ENCODE measurements at regions not wholly inside any gene's neighbourhood (a gene's known extent, or its start where the extent isn't known, plus 50 kb on each side); places are given as distances from the start of the nearest gene placed in this dataset.

GRCh38 chr16:51759999-51760398 lies 608.9 kb upstream of the SALL1 start:
- H3K27ac Mint-ChIP-seq, result no peak overlapping the region
- no peaks in the 10 kb centered on the region for H3K36me3 Mint-ChIP-seq (ENCODE audit: low read depth)
- peaks cover 6% of the 10 kb centered on the region for H3K27me3 Mint-ChIP-seq (ENCODE audit: low read depth)
- no peaks in the 10 kb centered on the region for H3K9me3 Mint-ChIP-seq
- no peak overlapping the region for H3K4me3 Mint-ChIP-seq (ENCODE audit: low read depth)
- DNase-seq (ENCODE audit: low spot score), result no peak
- intact Hi-C loops (cut with micrococcal nuclease), result loop anchor here (10.0 kb wide), 1 partner anchor 605 kb away; the partner anchor contains the start of gene SALL1
- H3K4me1 Mint-ChIP-seq (ENCODE audit: low read depth), result no peaks in the 10 kb centered on the region

GRCh38 chr16:51759329-51759728 lies 608.3 kb upstream of the SALL1 start:
- no peaks in the 10 kb centered on the region for H3K36me3 Mint-ChIP-seq (ENCODE audit: low read depth)
- peaks cover 6% of the 10 kb centered on the region for H3K27me3 Mint-ChIP-seq (ENCODE audit: low read depth)
- no peak overlapping the region for H3K4me3 Mint-ChIP-seq (ENCODE audit: low read depth)
- no peaks in the 10 kb centered on the region for H3K4me1 Mint-ChIP-seq (ENCODE audit: low read depth)
- intact Hi-C loops (cut with micrococcal nuclease), result no loop called here
- no peaks in the 10 kb centered on the region for H3K9me3 Mint-ChIP-seq
- no peak overlapping the region for H3K27ac Mint-ChIP-seq
- DNase-seq (ENCODE audit: low spot score), result no peak

GRCh38 chr16:51757921-51758479 lies 606.9 kb upstream of the SALL1 start:
- Mint-ChIP-seq H3K36me3 (ENCODE audit: low read depth) (no peaks in the 10 kb centered on the region), H3K9me3 (no peaks in the 10 kb centered on the region), H3K27me3 (ENCODE audit: low read depth) (peaks cover 4% of the 10 kb centered on the region), H3K4me3 (ENCODE audit: low read depth) (no peak overlapping the region), H3K4me1 (ENCODE audit: low read depth) (no peaks in the 10 kb centered on the region), H3K27ac (no peak overlapping the region)
- intact Hi-C loops (cut with micrococcal nuclease), result no loop called here
- DNase-seq (ENCODE audit: low spot score), result no peak

- intact Hi-C loops (cut with micrococcal nuclease), result no loop called here
Measured at GRCh38 chr16:51757505-51757904, 606.4 kb upstream of the SALL1 start.

GRCh38 chr16:51757124-51757470 lies 606.0 kb upstream of the SALL1 start:
- no peak for DNase-seq (ENCODE audit: low spot score)
- no peaks in the 10 kb centered on the region for H3K4me1 Mint-ChIP-seq (ENCODE audit: low read depth)
- H3K27me3 Mint-ChIP-seq (ENCODE audit: low read depth), result no peaks in the 10 kb centered on the region
- no peak overlapping the region for H3K27ac Mint-ChIP-seq
- no peaks in the 10 kb centered on the region for H3K36me3 Mint-ChIP-seq (ENCODE audit: low read depth)
- intact Hi-C loops (cut with micrococcal nuclease), result no loop called here
- H3K9me3 Mint-ChIP-seq, result no peaks in the 10 kb centered on the region
- no peak overlapping the region for H3K4me3 Mint-ChIP-seq (ENCODE audit: low read depth)

More at GRCh38 chr16:51757505-51757904, 606.4 kb upstream of the SALL1 start:
- H3K36me3 Mint-ChIP-seq (ENCODE audit: low read depth), result no peaks in the 10 kb centered on the region
- H3K9me3 Mint-ChIP-seq, result no peaks in the 10 kb centered on the region
- peaks cover 4% of the 10 kb centered on the region for H3K27me3 Mint-ChIP-seq (ENCODE audit: low read depth)
- no peak overlapping the region for H3K27ac Mint-ChIP-seq
- H3K4me1 Mint-ChIP-seq (ENCODE audit: low read depth), result no peaks in the 10 kb centered on the region
- no peak for DNase-seq (ENCODE audit: low spot score)
- H3K4me3 Mint-ChIP-seq (ENCODE audit: low read depth), result no peak overlapping the region

- no peak for DNase-seq (ENCODE audit: low spot score)
- no peak overlapping the region for H3K27ac Mint-ChIP-seq
Measured at GRCh38 chr16:51756447-51757123, 605.5 kb upstream of the SALL1 start.

GRCh38 chr16:51755577-51756355 lies 604.7 kb upstream of the SALL1 start:
- H3K27ac Mint-ChIP-seq, result no peak overlapping the region
- H3K27me3 Mint-ChIP-seq (ENCODE audit: low read depth), result no peaks in the 10 kb centered on the region
- H3K9me3 Mint-ChIP-seq, result no peaks in the 10 kb centered on the region
- no peaks in the 10 kb centered on the region for H3K36me3 Mint-ChIP-seq (ENCODE audit: low read depth)
- no peak overlapping the region for H3K4me3 Mint-ChIP-seq (ENCODE audit: low read depth)
- H3K4me1 Mint-ChIP-seq (ENCODE audit: low read depth), result no peaks in the 10 kb centered on the region
- DNase-seq (ENCODE audit: low spot score), result no peak
- intact Hi-C loops (cut with micrococcal nuclease), result no loop called here

More at GRCh38 chr16:51756447-51757123, 605.5 kb upstream of the SALL1 start:
- H3K36me3 Mint-ChIP-seq (ENCODE audit: low read depth), result no peaks in the 10 kb centered on the region
- no peak overlapping the region for H3K4me3 Mint-ChIP-seq (ENCODE audit: low read depth)
- no peaks in the 10 kb centered on the region for H3K4me1 Mint-ChIP-seq (ENCODE audit: low read depth)
- intact Hi-C loops (cut with micrococcal nuclease), result no loop called here
- no peaks in the 10 kb centered on the region for H3K9me3 Mint-ChIP-seq
- no peaks in the 10 kb centered on the region for H3K27me3 Mint-ChIP-seq (ENCODE audit: low read depth)

GRCh38 chr16:51755039-51755501 lies 604.0 kb upstream of the SALL1 start:
- no peaks in the 10 kb centered on the region for H3K9me3 Mint-ChIP-seq
- no peak overlapping the region for H3K4me3 Mint-ChIP-seq (ENCODE audit: low read depth)
- H3K36me3 Mint-ChIP-seq (ENCODE audit: low read depth), result no peaks in the 10 kb centered on the region
- H3K27ac Mint-ChIP-seq, result no peak overlapping the region
- intact Hi-C loops (cut with micrococcal nuclease), result no loop called here
- H3K27me3 Mint-ChIP-seq (ENCODE audit: low read depth), result no peaks in the 10 kb centered on the region
- no peak for DNase-seq (ENCODE audit: low spot score)
- no peaks in the 10 kb centered on the region for H3K4me1 Mint-ChIP-seq (ENCODE audit: low read depth)

- DNase-seq (ENCODE audit: low spot score), result no peak
- no peaks in the 10 kb centered on the region for H3K36me3 Mint-ChIP-seq (ENCODE audit: low read depth)
- no peaks in the 10 kb centered on the region for H3K4me1 Mint-ChIP-seq (ENCODE audit: low read depth)
- H3K27me3 Mint-ChIP-seq (ENCODE audit: low read depth), result no peaks in the 10 kb centered on the region
- H3K9me3 Mint-ChIP-seq, result no peaks in the 10 kb centered on the region
- no peak overlapping the region for H3K4me3 Mint-ChIP-seq (ENCODE audit: low read depth)
- no peak overlapping the region for H3K27ac Mint-ChIP-seq
- intact Hi-C loops (cut with micrococcal nuclease), result no loop called here
Measured at GRCh38 chr16:51753467-51754127, 602.5 kb upstream of the SALL1 start.

GRCh38 chr16:51752438-51752995 lies 601.4 kb upstream of the SALL1 start:
- no peak overlapping the region for H3K4me3 Mint-ChIP-seq (ENCODE audit: low read depth)
- no peak overlapping the region for H3K27ac Mint-ChIP-seq
- H3K27me3 Mint-ChIP-seq (ENCODE audit: low read depth), result no peaks in the 10 kb centered on the region
- no peaks in the 10 kb centered on the region for H3K9me3 Mint-ChIP-seq
- H3K36me3 Mint-ChIP-seq (ENCODE audit: low read depth), result no peaks in the 10 kb centered on the region
- no peak for DNase-seq (ENCODE audit: low spot score)
- no peaks in the 10 kb centered on the region for H3K4me1 Mint-ChIP-seq (ENCODE audit: low read depth)
- intact Hi-C loops (cut with micrococcal nuclease), result no loop called here

GRCh38 chr16:51747329-51747728 lies 596.3 kb upstream of the SALL1 start:
- Mint-ChIP-seq H3K4me1 (ENCODE audit: low read depth) (no peaks in the 10 kb centered on the region), H3K9me3 (peaks cover 7% of the 10 kb centered on the region), H3K4me3 (ENCODE audit: low read depth) (no peak overlapping the region), H3K36me3 (ENCODE audit: low read depth) (no peaks in the 10 kb centered on the region), H3K27me3 (ENCODE audit: low read depth) (no peaks in the 10 kb centered on the region), H3K27ac (no peak overlapping the region)
- DNase-seq (ENCODE audit: low spot score), result no peak
- intact Hi-C loops (cut with micrococcal nuclease), result no loop called here

GRCh38 chr16:51734220-51734619 lies 583.1 kb upstream of the SALL1 start:
- Mint-ChIP-seq H3K9me3 (peaks cover 19% of the 10 kb centered on the region), H3K36me3 (ENCODE audit: low read depth) (no peaks in the 10 kb centered on the region), H3K27me3 (ENCODE audit: low read depth) (no peaks in the 10 kb centered on the region), H3K27ac (no peak overlapping the region), H3K4me3 (ENCODE audit: low read depth) (no peak overlapping the region), H3K4me1 (ENCODE audit: low read depth) (no peaks in the 10 kb centered on the region)
- intact Hi-C loops (cut with micrococcal nuclease), result no loop called here
- DNase-seq (ENCODE audit: low spot score), result no peak
